Body of pancreas (tissue), 4 donors: ENCODE measurements at regions not wholly inside any gene's neighbourhood (a gene's known extent, or its start where the extent isn't known, plus 50 kb on each side); places are given as distances from the start of the nearest gene placed in this dataset.

ENCODE experiments used
- POLR2A ChIP-seq, 3 donors: fragments of 450-650 bp; IDR thresholded peaks; one replicate each; pipeline ENCODE4 v1.6.1; 2016; ENCODE audit warnings: antibody characterized with exemption in 3 of 3, mild to moderate bottlenecking in 2 of 3
- TF ChIP-seq, protein P1 (sequence below), 7 experiments: fragments of 450-650 bp in 4 of 7; fragments of 200-600 bp in 3 of 7; sonication (generic) in 3 of 7; IDR thresholded peaks; one replicate each; pipeline ENCODE4 v1.5.1; 2016 to 2019; ENCODE audit warnings: antibody characterized with exemption in 7 of 7

GRCh38 chr6:157727629-157728182, 95.3 kb upstream of the SNX9 start:
- TF ChIP-seq, protein P1, sequence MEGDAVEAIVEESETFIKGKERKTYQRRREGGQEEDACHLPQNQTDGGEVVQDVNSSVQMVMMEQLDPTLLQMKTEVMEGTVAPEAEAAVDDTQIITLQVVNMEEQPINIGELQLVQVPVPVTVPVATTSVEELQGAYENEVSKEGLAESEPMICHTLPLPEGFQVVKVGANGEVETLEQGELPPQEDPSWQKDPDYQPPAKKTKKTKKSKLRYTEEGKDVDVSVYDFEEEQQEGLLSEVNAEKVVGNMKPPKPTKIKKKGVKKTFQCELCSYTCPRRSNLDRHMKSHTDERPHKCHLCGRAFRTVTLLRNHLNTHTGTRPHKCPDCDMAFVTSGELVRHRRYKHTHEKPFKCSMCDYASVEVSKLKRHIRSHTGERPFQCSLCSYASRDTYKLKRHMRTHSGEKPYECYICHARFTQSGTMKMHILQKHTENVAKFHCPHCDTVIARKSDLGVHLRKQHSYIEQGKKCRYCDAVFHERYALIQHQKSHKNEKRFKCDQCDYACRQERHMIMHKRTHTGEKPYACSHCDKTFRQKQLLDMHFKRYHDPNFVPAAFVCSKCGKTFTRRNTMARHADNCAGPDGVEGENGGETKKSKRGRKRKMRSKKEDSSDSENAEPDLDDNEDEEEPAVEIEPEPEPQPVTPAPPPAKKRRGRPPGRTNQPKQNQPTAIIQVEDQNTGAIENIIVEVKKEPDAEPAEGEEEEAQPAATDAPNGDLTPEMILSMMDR (IDR thresholded peaks at IDR 0.05), result no peak
- TF ChIP-seq POLR2A (IDR thresholded peaks at IDR 0.05), result no peak
